LHCN-M2 (cell line): ENCODE measurements at regions not wholly inside any gene's neighbourhood (a gene's known extent, or its start where the extent isn't known, plus 50 kb on each side); places are given as distances from the start of the nearest gene placed in this dataset.

Experiments used
- DNase-seq: peaks from one replicate; pipeline ENCODE4 v3.0.0-alpha.2; 2012; ENCODE audit warnings: low read depth

- DNase-seq = no peak
Measured at GRCh38 chr6:47117314-47117713, 75.2 kb upstream of the ADGRF1 start.

- DNase-seq = no peak
Measured at GRCh38 chr6:47116606-47117005, 74.5 kb upstream of the ADGRF1 start.

- no peak for DNase-seq
Measured at GRCh38 chr6:47116086-47116485, 74.0 kb upstream of the ADGRF1 start.

GRCh38 chr6:47114460-47114859, 72.3 kb upstream of the ADGRF1 start:
- no peak for DNase-seq

GRCh38 chr6:47112317-47112716, 70.2 kb upstream of the ADGRF1 start:
- no peak for DNase-seq

- DNase-seq = peak; percentile 28
Measured at GRCh38 chr6:47111685-47112084, 69.6 kb upstream of the ADGRF1 start.

GRCh38 chr6:47109281-47109680, 67.1 kb upstream of the ADGRF1 start:
- DNase-seq = no peak

- no peak for DNase-seq
Measured at GRCh38 chr6:47106721-47107197, 64.6 kb upstream of the ADGRF1 start.

GRCh38 chr6:47106216-47106615, 64.1 kb upstream of the ADGRF1 start:
- DNase-seq = no peak

- DNase-seq = no peak
Measured at GRCh38 chr6:47105469-47106178, 63.5 kb upstream of the ADGRF1 start.

GRCh38 chr6:47103931-47104330, 61.8 kb upstream of the ADGRF1 start:
- no peak for DNase-seq

GRCh38 chr6:47102331-47102730, 60.2 kb upstream of the ADGRF1 start:
- no peak for DNase-seq

- no peak for DNase-seq
Measured at GRCh38 chr6:47098570-47098993, 56.5 kb upstream of the ADGRF1 start.

- DNase-seq = peak; percentile 80
Measured at GRCh38 chr6:47097092-47097945, 55.2 kb upstream of the ADGRF1 start.

- DNase-seq = peak; percentile 7
Measured at GRCh38 chr6:47096211-47096895, 54.2 kb upstream of the ADGRF1 start.

- DNase-seq = no peak
Measured at GRCh38 chr6:47094241-47094925, 52.3 kb upstream of the ADGRF1 start.

GRCh38 chr6:47093169-47093568, 51.0 kb upstream of the ADGRF1 start:
- DNase-seq = no peak

- DNase-seq = no peak
Measured at GRCh38 chr6:47091886-47092668, 49.9 kb upstream of the ADGRF1 start.
